ENCODE measurements at regions not wholly inside any gene's neighbourhood (a gene's known extent, or its start where the extent isn't known, plus 50 kb on each side); places are given as distances from the start of the nearest gene placed in this dataset.

DNA sequence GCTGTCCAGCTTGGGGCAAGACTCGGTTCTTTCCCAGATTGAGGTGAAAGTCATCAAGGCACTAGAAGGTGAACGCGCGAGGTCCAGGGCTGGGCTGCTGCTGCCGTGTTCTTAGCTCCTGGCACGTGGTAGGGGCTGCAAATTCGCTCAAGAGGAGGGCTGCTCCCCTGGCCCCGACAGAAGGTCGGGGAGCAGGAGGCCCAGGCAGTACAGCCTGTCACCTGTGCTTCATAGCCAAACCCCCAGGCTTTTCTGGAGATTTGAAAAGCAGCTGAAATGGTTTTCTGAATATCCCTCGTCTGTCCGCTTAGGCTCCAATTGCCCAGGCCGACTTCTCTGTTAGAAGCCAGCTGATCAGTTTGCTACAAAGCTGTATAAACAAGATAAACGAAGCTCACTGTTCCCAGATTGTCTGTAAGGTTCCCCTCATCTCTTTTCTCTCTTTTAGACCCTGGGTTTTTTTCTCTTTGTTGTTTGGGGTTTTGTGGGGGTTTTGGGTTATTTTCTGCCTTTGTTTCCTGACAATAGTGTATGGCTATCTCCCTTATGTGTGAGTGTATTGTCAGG, 60.0 kb upstream of the STX18 start:
- intact Hi-C loops (cut with micrococcal nuclease) = no loop called here
- DNase-seq (ENCODE audit: unreplicated experiment) = no peak
- Mint-ChIP-seq H3K36me3 (ENCODE audit: insufficient read depth, unreplicated experiment) (peaks cover 11% of the 10 kb centered on the region), H3K27me3 (ENCODE audit: insufficient read depth, unreplicated experiment) (no peaks in the 10 kb centered on the region), H3K27ac (ENCODE audit: low read depth, unreplicated experiment) (no peak overlapping the region), H3K4me1 (ENCODE audit: insufficient read depth, unreplicated experiment) (no peaks in the 10 kb centered on the region), H3K4me3 (ENCODE audit: unreplicated experiment) (no peak overlapping the region), H3K9me3 (ENCODE audit: unreplicated experiment) (no peaks in the 10 kb centered on the region)
- no TSS peak for BruUV-seq (replicated peaks)
- POLR2A ChIA-PET = interaction anchor here (0.7 kb wide), 1 partner anchor 80 kb away, joined by 3 read pairs; no protein-coding TSS in a partner anchor
- CTCF ChIA-PET = interaction anchor here (0.6 to 0.8 kb wide), 3 partner anchors 9 to 184 kb away, joined by 3 to 4 read pairs (median 3); no protein-coding TSS in a partner anchor
- TF ChIP-seq CTCF (IDR thresholded peaks at IDR 0.05; ENCODE audit: unreplicated experiment) = no peak

DNA sequence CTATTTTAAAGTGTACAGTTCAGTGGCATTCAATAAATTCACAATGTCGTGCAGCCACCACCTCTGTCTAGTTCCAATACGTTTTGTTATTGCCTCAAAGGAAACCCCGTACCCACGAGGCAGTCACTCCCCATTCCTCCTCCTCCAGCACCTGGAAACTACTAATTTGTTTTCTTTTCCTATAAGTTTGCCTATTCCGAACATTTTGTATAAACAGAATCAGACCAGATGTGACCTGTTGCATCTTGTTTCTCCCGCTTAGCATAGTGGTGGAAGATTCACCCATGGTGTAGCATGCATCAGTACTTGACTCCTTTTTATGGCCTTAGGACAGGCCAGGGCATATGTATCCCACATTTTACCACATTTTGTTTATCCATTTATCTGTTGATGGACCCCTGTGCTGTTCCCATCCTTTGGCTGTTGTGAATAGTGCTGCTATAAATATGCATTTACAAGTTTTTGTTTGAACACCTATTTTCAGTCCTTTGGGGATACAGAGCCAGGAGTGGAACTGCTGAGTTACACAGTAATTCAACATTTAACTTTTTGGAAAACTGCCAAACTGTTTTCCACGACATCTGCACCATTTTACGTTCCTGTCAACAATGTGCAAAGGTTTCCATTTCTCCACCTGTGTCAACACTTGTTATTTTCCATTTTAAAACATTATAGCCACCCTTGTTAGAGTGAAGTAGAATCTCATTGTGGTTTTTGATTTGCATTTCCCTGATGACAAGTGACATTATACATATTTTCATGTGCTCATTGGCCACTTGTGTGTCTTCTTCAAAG, 57.8 kb upstream of the STX18 start:
- no peak for TF ChIP-seq CTCF (IDR thresholded peaks at IDR 0.05; ENCODE audit: unreplicated experiment)
- H3K4me1 Mint-ChIP-seq (ENCODE audit: insufficient read depth, unreplicated experiment) = no peaks in the 10 kb centered on the region
- ChIA-PET POLR2A (no interaction called here), CTCF (no interaction called here)
- H3K27me3 Mint-ChIP-seq (ENCODE audit: insufficient read depth, unreplicated experiment) = no peaks in the 10 kb centered on the region
- H3K4me3 Mint-ChIP-seq (ENCODE audit: unreplicated experiment) = no peak overlapping the region
- H3K9me3 Mint-ChIP-seq (ENCODE audit: unreplicated experiment) = peaks cover 3% of the 10 kb centered on the region
- no TSS peak for BruUV-seq (replicated peaks)
- peaks cover 11% of the 10 kb centered on the region for H3K36me3 Mint-ChIP-seq (ENCODE audit: insufficient read depth, unreplicated experiment)
- DNase-seq (ENCODE audit: unreplicated experiment) = no peak
- intact Hi-C loops (cut with micrococcal nuclease) = no loop called here
- no peak overlapping the region for H3K27ac Mint-ChIP-seq (ENCODE audit: low read depth, unreplicated experiment)

DNA sequence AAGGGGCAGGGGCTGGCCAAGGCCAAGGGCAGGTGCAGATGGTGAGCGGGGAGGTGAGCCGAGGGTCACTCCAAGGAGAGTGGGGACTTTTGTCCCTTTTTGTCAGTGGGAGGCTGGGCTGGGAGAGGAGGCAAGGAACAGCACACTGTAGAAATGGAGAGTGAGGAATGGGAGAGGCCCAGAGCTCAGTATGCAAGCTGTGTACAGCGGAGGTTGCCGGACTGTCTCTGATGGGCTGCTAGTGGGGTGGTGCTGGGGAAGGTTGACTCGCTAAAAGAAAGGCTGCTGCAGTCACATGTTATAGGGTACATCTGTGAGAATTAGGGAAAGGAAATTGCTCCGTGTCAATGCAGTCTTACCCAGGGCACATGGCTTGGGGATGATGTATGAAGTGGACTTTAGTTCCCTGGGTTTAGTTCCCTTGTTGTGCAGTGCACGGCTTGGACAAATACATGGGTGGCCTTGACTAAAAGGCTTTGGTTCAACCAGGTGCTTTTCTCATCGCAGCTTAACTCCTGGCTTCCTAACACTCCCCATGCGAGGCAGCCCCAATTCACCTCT, 57.1 kb upstream of the STX18 start:
- ChIA-PET POLR2A (no interaction called here), CTCF (no interaction called here)
- DNase-seq (ENCODE audit: unreplicated experiment) = no peak
- peaks cover 11% of the 10 kb centered on the region for H3K36me3 Mint-ChIP-seq (ENCODE audit: insufficient read depth, unreplicated experiment)
- intact Hi-C loops (cut with micrococcal nuclease) = no loop called here
- no peak for TF ChIP-seq CTCF (IDR thresholded peaks at IDR 0.05; ENCODE audit: unreplicated experiment)
- BruUV-seq (replicated peaks) = no TSS peak
- H3K4me3 Mint-ChIP-seq (ENCODE audit: unreplicated experiment) = no peak overlapping the region
- H3K27ac Mint-ChIP-seq (ENCODE audit: low read depth, unreplicated experiment) = no peak overlapping the region
- H3K4me1 Mint-ChIP-seq (ENCODE audit: insufficient read depth, unreplicated experiment) = no peaks in the 10 kb centered on the region
- no peaks in the 10 kb centered on the region for H3K27me3 Mint-ChIP-seq (ENCODE audit: insufficient read depth, unreplicated experiment)
- H3K9me3 Mint-ChIP-seq (ENCODE audit: unreplicated experiment) = peaks cover 8% of the 10 kb centered on the region

DNA sequence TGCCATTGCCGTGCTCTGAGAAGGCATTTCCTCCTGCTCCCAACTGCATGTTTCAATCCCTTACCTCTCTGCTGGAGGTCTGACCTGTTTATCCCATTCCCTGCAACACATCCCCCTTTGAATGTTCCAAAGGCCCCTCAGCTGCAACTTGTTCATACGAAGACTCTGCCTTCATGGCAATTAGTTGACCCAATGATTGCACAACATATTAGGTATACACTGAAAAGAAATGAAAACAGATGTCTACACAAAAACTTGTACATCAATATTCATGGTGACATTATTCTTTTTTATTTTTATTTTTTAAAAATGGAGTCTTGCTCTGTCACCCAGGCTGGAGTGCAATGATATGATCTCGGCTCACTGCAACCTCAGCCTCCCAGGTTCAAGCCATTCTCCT, 54.9 kb upstream of the STX18 start:
- Mint-ChIP-seq H3K27ac (ENCODE audit: low read depth, unreplicated experiment) (no peak overlapping the region), H3K4me3 (ENCODE audit: unreplicated experiment) (no peak overlapping the region), H3K36me3 (ENCODE audit: insufficient read depth, unreplicated experiment) (peaks cover 11% of the 10 kb centered on the region), H3K27me3 (ENCODE audit: insufficient read depth, unreplicated experiment) (no peaks in the 10 kb centered on the region), H3K9me3 (ENCODE audit: unreplicated experiment) (peaks cover 8% of the 10 kb centered on the region), H3K4me1 (ENCODE audit: insufficient read depth, unreplicated experiment) (no peaks in the 10 kb centered on the region)
- BruUV-seq (replicated peaks) = no TSS peak
- no peak for DNase-seq (ENCODE audit: unreplicated experiment)
- TF ChIP-seq CTCF (IDR thresholded peaks at IDR 0.05; ENCODE audit: unreplicated experiment) = no peak
- intact Hi-C loops (cut with micrococcal nuclease) = no loop called here
- POLR2A ChIA-PET = no interaction called here
- CTCF ChIA-PET = interaction anchor here (0.6 kb wide), 1 partner anchor 803 kb away, joined by 4 read pairs; no protein-coding TSS in a partner anchor

All from MCF 10A (cell line).